IMR-90 (cell line): ENCODE measurements at regions not wholly inside any gene's neighbourhood (a gene's known extent, or its start where the extent isn't known, plus 50 kb on each side); places are given as distances from the start of the nearest gene placed in this dataset.

Experiments
- ATAC-seq: fragments of 200-7000 bp; cut with Tn5 transposase; 2 replicates; pipeline ENCODE4 v1.9.1; 2020; ENCODE audit warnings: low read depth, mild to moderate bottlenecking, moderate library complexity
- BruUV-seq: library from RNA; stranded (reverse); fragments of 400-500 nt; replicated peaks from 2 replicates; lab custom pipeline; 2021; lab: Mats Ljungman, UMichigan
- CTCF ChIA-PET: fragments of 300-600 bp; formaldehyde crosslinking; extraction: SDS; loops from one replicate; lab custom pipeline; 2021; ENCODE audit warnings: antibody characterized with exemption; lab: Yijun Ruan, JAX
- POLR2A ChIA-PET: fragments of 300-600 bp; sonication (Branson Sonifier 250); formaldehyde crosslinking; loops from one replicate; lab custom pipeline; 2022; ENCODE audit warnings: antibody characterized with exemption; ENCODE audit not compliant: unreplicated experiment; lab: Charles Lee
- DNase-seq: peaks from one replicate; pipeline ENCODE4 v3.0.0; 2013
- H2AFZ ChIP-seq: replicated peaks from 2 replicates; pipeline ENCODE3; 2013; ENCODE audit warnings: low read length, mild to moderate bottlenecking; ENCODE audit not compliant: poor library complexity
- H2AK5ac ChIP-seq: 2 replicates; pipeline ENCODE4 v1.6.1; 2013; ENCODE audit warnings: low read depth, low read length, inconsistent platforms
- H2AK9ac ChIP-seq: replicated peaks from 2 replicates; pipeline ENCODE3; 2013; ENCODE audit warnings: mild to moderate bottlenecking, low read depth, low read length, moderate library complexity; ENCODE audit not compliant: poor library complexity
- H2BK120ac ChIP-seq: 2 replicates; pipeline ENCODE4 v1.6.1; 2013; ENCODE audit warnings: low read depth, low read length, inconsistent platforms
- H2BK15ac ChIP-seq: 3 replicates; pipeline ENCODE4 v1.6.1; 2013; ENCODE audit warnings: low read depth, low read length, inconsistent platforms
- H2BK20ac ChIP-seq: 2 replicates; pipeline ENCODE4 v1.6.1; 2013; ENCODE audit warnings: low read depth, mild to moderate bottlenecking, inconsistent platforms, low read length, moderate library complexity
- H2BK5ac ChIP-seq: 2 replicates; pipeline ENCODE4 v1.6.1; 2013; ENCODE audit warnings: mild to moderate bottlenecking, low read depth, low read length, inconsistent platforms; ENCODE audit not compliant: poor library complexity, severe bottlenecking
- H3K14ac ChIP-seq: replicated peaks from 2 replicates; pipeline ENCODE4 v1.6.1; 2013; ENCODE audit warnings: low read depth, low read length, inconsistent platforms
- H3K18ac ChIP-seq: 2 replicates; pipeline ENCODE4 v1.6.1; 2013; ENCODE audit warnings: low read depth, low read length, control low read depth
- H3K23ac ChIP-seq: 2 replicates; pipeline ENCODE4 v1.6.1; 2013; ENCODE audit warnings: low read depth, low read length, inconsistent platforms
- H3K27ac ChIP-seq: 2 replicates; pipeline ENCODE4 v1.5.1; 2013; ENCODE audit warnings: mild to moderate bottlenecking, control low read depth, low read length; ENCODE audit not compliant: insufficient read depth
- H3K27me3 ChIP-seq: 2 replicates; pipeline ENCODE4 v1.6.1; 2013; ENCODE audit warnings: low read length; ENCODE audit not compliant: control insufficient read depth, insufficient read depth
- H3K36me3 ChIP-seq: 2 replicates; pipeline ENCODE4 v1.6.1; 2013; ENCODE audit warnings: low read length, mixed read lengths; ENCODE audit not compliant: control insufficient read depth, insufficient read depth
- H3K4ac ChIP-seq: 2 replicates; pipeline ENCODE4 v1.6.1; 2013; ENCODE audit warnings: low read depth, low read length, inconsistent platforms
- H3K4me1 ChIP-seq: 2 replicates; pipeline ENCODE4 v1.6.1; 2013; ENCODE audit warnings: low read length, mixed read lengths; ENCODE audit not compliant: control insufficient read depth, insufficient read depth
- H3K4me2 ChIP-seq: 2 replicates; pipeline ENCODE4 v1.6.1; 2013; ENCODE audit warnings: low read depth, mild to moderate bottlenecking, control low read depth, low read length, moderate library complexity
- H3K4me3 ChIP-seq: 2 replicates; pipeline ENCODE4 v1.5.1; 2013; ENCODE audit warnings: low read depth, mild to moderate bottlenecking, control low read depth, low read length, moderate library complexity; ENCODE audit not compliant: insufficient read depth
- H3K56ac ChIP-seq: 2 replicates; pipeline ENCODE4 v1.6.1; 2013; ENCODE audit warnings: low read length, inconsistent platforms; ENCODE audit not compliant: insufficient read depth; ENCODE audit errors: extremely low read depth
- H3K79me1 ChIP-seq, 2 experiments: 2 replicates each; pipeline ENCODE4 v1.6.1; 2013; ENCODE audit warnings: low read length in 2 of 2, inconsistent platforms in 1 of 2, low read depth in 1 of 2
- H3K9ac ChIP-seq: 2 replicates; pipeline ENCODE4 v1.6.1; 2013; ENCODE audit warnings: low read depth, low read length, control low read depth
- H3K9me1 ChIP-seq: 2 replicates; pipeline ENCODE4 v1.6.1; 2013; ENCODE audit warnings: low read length, inconsistent platforms; ENCODE audit not compliant: insufficient read depth
- H3K9me3 ChIP-seq: 2 replicates; pipeline ENCODE4 v1.6.1; 2013; ENCODE audit warnings: low read length; ENCODE audit not compliant: control insufficient read depth, insufficient read depth
- H4K20me1 ChIP-seq: 2 replicates; pipeline ENCODE4 v1.6.1; 2013; ENCODE audit warnings: low read length, inconsistent platforms; ENCODE audit not compliant: insufficient read depth
- H4K5ac ChIP-seq: 2 replicates; pipeline ENCODE4 v1.6.1; 2013; ENCODE audit warnings: mild to moderate bottlenecking, low read depth, low read length, control low read depth
- H4K8ac ChIP-seq, 2 experiments: 2 replicates each; pipeline ENCODE4 v1.6.1; 2013; ENCODE audit warnings: low read depth in 2 of 2, low read length in 2 of 2, control low read depth in 1 of 2, inconsistent platforms in 1 of 2
- H4K91ac ChIP-seq: 2 replicates; pipeline ENCODE4 v1.6.1; 2013; ENCODE audit warnings: low read depth, low read length, inconsistent platforms; ENCODE audit not compliant: insufficient read depth
- BHLHE40 ChIP-seq: fragments of 150-350 bp; IDR thresholded peaks from 2 replicates; pipeline ENCODE4 v1.6.1; 2016; ENCODE audit warnings: mild to moderate bottlenecking, low read depth, low read length
- CEBPB ChIP-seq: IDR thresholded peaks from 2 replicates; pipeline ENCODE4 v1.6.1; 2012; ENCODE audit warnings: low read depth, low read length, improper control_type of control experiment
- MAFK ChIP-seq: IDR thresholded peaks from 2 replicates; pipeline ENCODE4 v1.6.1; 2012; ENCODE audit warnings: low read depth, low read length, improper control_type of control experiment
- MAZ ChIP-seq: IDR thresholded peaks from 2 replicates; pipeline ENCODE4 v1.6.1; 2012; ENCODE audit warnings: low read depth, mild to moderate bottlenecking, low read length, improper control_type of control experiment, moderate library complexity, borderline replicate concordance
- MXI1 ChIP-seq: IDR thresholded peaks from 2 replicates; pipeline ENCODE4 v1.6.1; 2012; ENCODE audit warnings: low read depth, mild to moderate bottlenecking, low read length, moderate library complexity, borderline replicate concordance
- NFE2L2 ChIP-seq: fragments of 150-350 bp; IDR thresholded peaks from 2 replicates; pipeline ENCODE4 v1.6.1; 2016; ENCODE audit warnings: low read depth, mild to moderate bottlenecking, low read length
- POLR2A ChIP-seq: IDR thresholded peaks from 2 replicates; pipeline ENCODE4 v1.6.1; 2012; ENCODE audit warnings: mild to moderate bottlenecking, low read depth, low read length
- RAD21 ChIP-seq: IDR thresholded peaks from 2 replicates; pipeline ENCODE4 v1.6.1; 2012; ENCODE audit warnings: low read length, improper control_type of control experiment
- RCOR1 ChIP-seq: IDR thresholded peaks from 2 replicates; pipeline ENCODE4 v1.6.1; 2012; ENCODE audit warnings: mild to moderate bottlenecking, low read length, improper control_type of control experiment; ENCODE audit not compliant: insufficient replicate concordance
- RFX5 ChIP-seq: IDR thresholded peaks from 2 replicates; pipeline ENCODE4 v1.8.0; 2012; ENCODE audit warnings: low read depth, mild to moderate bottlenecking, low read length, moderate library complexity
- SMC3 ChIP-seq: fragments of 150-350 bp; IDR thresholded peaks from 2 replicates; pipeline ENCODE4 v1.6.1; 2016; ENCODE audit warnings: low read depth, mild to moderate bottlenecking, antibody characterized with exemption, low read length, moderate library complexity
- WGBS, 2 experiments: methylation state at CpG; one replicate each; pipeline versions ENCODE4 v1.1.5 to v1.1.7; 2013; ENCODE audit warnings: missing lambda C conversion rate in 2 of 2; ENCODE audit not compliant: insufficient read length in 1 of 2; ENCODE audit errors: extremely low coverage in 2 of 2; 5-methylcytosine and 5-hydroxymethylcytosine counted together
- dilution Hi-C: fragments of 300-500 bp; cut with HindIII; formaldehyde crosslinking; loops from one replicate; pipeline ENCODE4 v1.14.3; 2018; ENCODE audit warnings: low sequenced_read_pairs; ENCODE audit not compliant: unreplicated experiment
- in situ Hi-C: fragments of 300-500 bp; cut with MboI; formaldehyde crosslinking; loops from 3 replicates; pipeline ENCODE4 v1.14.3; 2019; ENCODE audit warnings: low sequenced_read_pairs, inconsistent platforms, mixed read lengths
- intact Hi-C: fragments of 100-400 bp; cut with micrococcal nuclease; formaldehyde crosslinking; loops from 2 replicates; pipeline ENCODE4 v1.10.0; 2022
- TF ChIP-seq, protein P1 (sequence below): fragments of 150-350 bp; IDR thresholded peaks from 2 replicates; pipeline ENCODE4 v1.6.1; 2016; ENCODE audit warnings: low read depth, mild to moderate bottlenecking, low read length, moderate library complexity, borderline replicate concordance
- TF ChIP-seq, protein P2 (sequence below): conservative IDR thresholded peaks from 2 replicates; pipeline ENCODE4 v1.5.1; 2012; ENCODE audit warnings: mild to moderate bottlenecking, low read depth, low read length, improper control_type of control experiment
- TF ChIP-seq, protein P3 (sequence below): fragments of 150-350 bp; IDR thresholded peaks from 2 replicates; pipeline ENCODE4 v1.6.1; 2017; ENCODE audit warnings: mild to moderate bottlenecking, antibody characterized with exemption, low read length, low read depth

DNA sequence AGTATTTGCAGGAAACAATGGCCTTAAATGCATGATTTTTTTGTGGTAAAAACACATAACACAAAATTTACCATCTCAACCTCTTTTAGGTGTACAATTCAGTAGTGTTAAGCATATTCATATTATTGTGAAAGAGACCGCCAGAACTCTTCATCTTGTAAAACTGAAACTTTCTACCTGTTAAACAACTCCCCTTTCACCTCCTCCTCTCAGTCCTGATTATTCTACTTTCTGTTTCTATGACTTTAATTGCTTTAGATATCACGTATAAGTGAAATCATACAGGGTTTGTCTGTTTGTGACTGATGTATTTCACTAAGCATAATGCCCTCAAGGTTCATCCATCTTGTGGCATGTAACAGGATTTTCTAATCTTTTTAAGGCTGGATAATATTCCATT lies 353.4 kb downstream of the ADAMTS20 start:
- Histone ChIP-seq H3K9me1 (no peaks in the 10 kb centered on the region), H3K23ac (no peak overlapping the region), H3K9ac (no peak overlapping the region), H3K36me3 (no peaks in the 10 kb centered on the region), H4K91ac (no peak overlapping the region), H3K18ac (no peak overlapping the region), H4K20me1 (no peaks in the 10 kb centered on the region), H2BK5ac (no peak overlapping the region), H3K14ac (no peak overlapping the region), H3K56ac (no peak overlapping the region), H2AK9ac (no peak overlapping the region), H4K8ac (no peak overlapping the region), H3K4me2 (no peak overlapping the region), H2BK120ac (no peak overlapping the region), H3K27me3 (no peaks in the 10 kb centered on the region), H3K79me1 (no peaks in the 10 kb centered on the region), H3K9me3 (no peaks in the 10 kb centered on the region), H3K4me3 (no peak overlapping the region), H2AK5ac (no peak overlapping the region), H3K4me1 (no peaks in the 10 kb centered on the region), H2AFZ (no peak overlapping the region), H2BK20ac (no peak overlapping the region), H3K4ac (no peak overlapping the region), H3K27ac (no peak overlapping the region), H4K5ac (no peak overlapping the region), H2BK15ac (no peak overlapping the region)
- ChIA-PET POLR2A (no interaction called here), CTCF (no interaction called here)
- BruUV-seq, result no TSS peak
- dilution Hi-C loops (no loop called here), intact Hi-C loops (no loop called here), in situ Hi-C loops (no loop called here)
- DNase-seq (no peak), ATAC-seq (no peak)
- WGBS, 2 experiments, result no CpG with 5 or more reads among the region's 2 CpGs
- TF ChIP-seq POLR2A (no peak), MXI1 (no peak), RFX5 (no peak), RAD21 (no peak), CEBPB (no peak), BHLHE40 (no peak), RCOR1 (no peak), NFE2L2 (no peak), MAZ (no peak), MAFK (no peak), SMC3 (no peak)
- TF ChIP-seq, protein P1, sequence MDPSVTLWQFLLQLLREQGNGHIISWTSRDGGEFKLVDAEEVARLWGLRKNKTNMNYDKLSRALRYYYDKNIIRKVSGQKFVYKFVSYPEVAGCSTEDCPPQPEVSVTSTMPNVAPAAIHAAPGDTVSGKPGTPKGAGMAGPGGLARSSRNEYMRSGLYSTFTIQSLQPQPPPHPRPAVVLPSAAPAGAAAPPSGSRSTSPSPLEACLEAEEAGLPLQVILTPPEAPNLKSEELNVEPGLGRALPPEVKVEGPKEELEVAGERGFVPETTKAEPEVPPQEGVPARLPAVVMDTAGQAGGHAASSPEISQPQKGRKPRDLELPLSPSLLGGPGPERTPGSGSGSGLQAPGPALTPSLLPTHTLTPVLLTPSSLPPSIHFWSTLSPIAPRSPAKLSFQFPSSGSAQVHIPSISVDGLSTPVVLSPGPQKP, result no peak
- TF ChIP-seq, protein P2, sequence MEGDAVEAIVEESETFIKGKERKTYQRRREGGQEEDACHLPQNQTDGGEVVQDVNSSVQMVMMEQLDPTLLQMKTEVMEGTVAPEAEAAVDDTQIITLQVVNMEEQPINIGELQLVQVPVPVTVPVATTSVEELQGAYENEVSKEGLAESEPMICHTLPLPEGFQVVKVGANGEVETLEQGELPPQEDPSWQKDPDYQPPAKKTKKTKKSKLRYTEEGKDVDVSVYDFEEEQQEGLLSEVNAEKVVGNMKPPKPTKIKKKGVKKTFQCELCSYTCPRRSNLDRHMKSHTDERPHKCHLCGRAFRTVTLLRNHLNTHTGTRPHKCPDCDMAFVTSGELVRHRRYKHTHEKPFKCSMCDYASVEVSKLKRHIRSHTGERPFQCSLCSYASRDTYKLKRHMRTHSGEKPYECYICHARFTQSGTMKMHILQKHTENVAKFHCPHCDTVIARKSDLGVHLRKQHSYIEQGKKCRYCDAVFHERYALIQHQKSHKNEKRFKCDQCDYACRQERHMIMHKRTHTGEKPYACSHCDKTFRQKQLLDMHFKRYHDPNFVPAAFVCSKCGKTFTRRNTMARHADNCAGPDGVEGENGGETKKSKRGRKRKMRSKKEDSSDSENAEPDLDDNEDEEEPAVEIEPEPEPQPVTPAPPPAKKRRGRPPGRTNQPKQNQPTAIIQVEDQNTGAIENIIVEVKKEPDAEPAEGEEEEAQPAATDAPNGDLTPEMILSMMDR, result no peak
- TF ChIP-seq, protein P3, sequence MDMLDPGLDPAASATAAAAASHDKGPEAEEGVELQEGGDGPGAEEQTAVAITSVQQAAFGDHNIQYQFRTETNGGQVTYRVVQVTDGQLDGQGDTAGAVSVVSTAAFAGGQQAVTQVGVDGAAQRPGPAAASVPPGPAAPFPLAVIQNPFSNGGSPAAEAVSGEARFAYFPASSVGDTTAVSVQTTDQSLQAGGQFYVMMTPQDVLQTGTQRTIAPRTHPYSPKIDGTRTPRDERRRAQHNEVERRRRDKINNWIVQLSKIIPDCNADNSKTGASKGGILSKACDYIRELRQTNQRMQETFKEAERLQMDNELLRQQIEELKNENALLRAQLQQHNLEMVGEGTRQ, result no peak
